ENCODE measurements at regions not wholly inside any gene's neighbourhood (a gene's known extent, or its start where the extent isn't known, plus 50 kb on each side); places are given as distances from the start of the nearest gene placed in this dataset.

- TF ChIP-seq CTCF (IDR thresholded peaks at IDR 0.05; ENCODE audit: low read length) (no peak), EZH2 (IDR thresholded peaks at IDR 0.05; ENCODE audit: borderline replicate concordance, low read length) (no peak)
Measured at GRCh38 chrX:87895421-87895820, 377.8 kb downstream of the KLHL4 start.
